UCSD-AML1 (cell line): ENCODE measurements at regions not wholly inside any gene's neighbourhood (a gene's known extent, or its start where the extent isn't known, plus 50 kb on each side); places are given as distances from the start of the nearest gene placed in this dataset.
A peak's percentile ranks its signal among the peaks of the same experiment; 100 is the strongest.

ENCODE experiments used
- DNase-seq: peaks from one replicate; lab custom pipeline; 2025; ENCODE audit not compliant: unreplicated experiment; lab: John Stamatoyannopoulos, UW

- DNase-seq = no peak
Measured at GRCh38 chr9:117548556-117548955, 133.7 kb upstream of the ASTN2 start.

- no peak for DNase-seq
Measured at GRCh38 chr9:117547904-117548303, 133.0 kb upstream of the ASTN2 start.

GRCh38 chr9:117546894-117547678 is 132.2 kb upstream of the ASTN2 start:
- peak; percentile 9 for DNase-seq

GRCh38 chr9:117545846-117546245 is 131.0 kb upstream of the ASTN2 start:
- no peak for DNase-seq

- no peak for DNase-seq
Measured at GRCh38 chr9:117543089-117543488, 128.2 kb upstream of the ASTN2 start.

GRCh38 chr9:117542021-117542420 is 127.2 kb upstream of the ASTN2 start:
- DNase-seq = no peak

- no peak for DNase-seq
Measured at GRCh38 chr9:117541181-117541580, 126.3 kb upstream of the ASTN2 start.

GRCh38 chr9:117535973-117536372 is 121.1 kb upstream of the ASTN2 start:
- no peak for DNase-seq

- DNase-seq = no peak
Measured at GRCh38 chr9:117535434-117535833, 120.6 kb upstream of the ASTN2 start.

- DNase-seq = no peak
Measured at GRCh38 chr9:117528225-117528624, 113.4 kb upstream of the ASTN2 start.

GRCh38 chr9:117526674-117527073 is 111.8 kb upstream of the ASTN2 start:
- no peak for DNase-seq

- no peak for DNase-seq
Measured at GRCh38 chr9:117523531-117524153, 108.8 kb upstream of the ASTN2 start.

GRCh38 chr9:117521293-117521692 is 106.4 kb upstream of the ASTN2 start:
- no peak for DNase-seq

GRCh38 chr9:117516676-117517632 is 102.1 kb upstream of the ASTN2 start:
- no peak for DNase-seq

- no peak for DNase-seq
Measured at GRCh38 chr9:117511852-117512481, 97.1 kb upstream of the ASTN2 start.

- no peak for DNase-seq
Measured at GRCh38 chr9:117496307-117496706, 81.5 kb upstream of the ASTN2 start.

- DNase-seq = no peak
Measured at GRCh38 chr9:117494401-117495090, 79.7 kb upstream of the ASTN2 start.

GRCh38 chr9:117492476-117492875 is 77.6 kb upstream of the ASTN2 start:
- no peak for DNase-seq

GRCh38 chr9:117491491-117491890 is 76.6 kb upstream of the ASTN2 start:
- DNase-seq = no peak

- DNase-seq = no peak
Measured at GRCh38 chr9:117490199-117490598, 75.3 kb upstream of the ASTN2 start.

- no peak for DNase-seq
Measured at GRCh38 chr9:117488659-117489058, 73.8 kb upstream of the ASTN2 start.
